ENCODE measurements at regions not wholly inside any gene's neighbourhood (a gene's known extent, or its start where the extent isn't known, plus 50 kb on each side); places are given as distances from the start of the nearest gene placed in this dataset.

DNA sequence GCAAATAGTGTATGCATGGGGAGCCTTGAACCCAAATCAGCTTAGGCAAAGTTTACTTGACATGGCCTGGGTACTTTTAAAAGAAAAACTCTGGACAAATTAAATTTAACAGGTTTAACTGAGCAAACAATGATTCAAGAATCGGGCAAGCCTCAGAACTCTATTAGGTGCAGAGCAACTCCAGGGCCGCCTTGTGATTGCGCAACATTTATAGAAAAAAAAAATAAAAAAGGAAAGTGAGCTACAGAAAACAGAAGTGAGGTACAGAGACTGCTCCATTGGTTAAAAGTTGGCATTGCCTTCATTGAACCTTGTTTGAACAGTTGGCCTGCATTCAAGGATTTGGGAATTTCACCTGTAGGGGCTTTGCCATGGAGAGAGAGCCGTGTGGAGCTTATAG is 421.0 kb upstream of the TSHZ3 start:
- TF ChIP-seq POLR2A (IDR thresholded peaks at IDR 0.05; ENCODE audit: low read depth, low read length) (no peak), POLR2AphosphoS5 (IDR thresholded peaks at IDR 0.05; ENCODE audit: low read depth, low read length) (no peak)

All from GM12892 (cell line).